Inflammatory macrophage (primary cell): ENCODE measurements at regions not wholly inside any gene's neighbourhood (a gene's known extent, or its start where the extent isn't known, plus 50 kb on each side); places are given as distances from the start of the nearest gene placed in this dataset.

ENCODE experiments used
- DNase-seq, 2 donors: peaks; one replicate each; pipeline ENCODE4 v3.0.0-alpha.2; 2020 to 2022

GRCh38 chr2:191738003-191738402 lies 60.1 kb downstream of the NABP1 start:
- DNase-seq, result no peak

- DNase-seq, result no peak
Observed at GRCh38 chr2:191738667-191739066, 60.7 kb downstream of the NABP1 start.

GRCh38 chr2:191739194-191739593 lies 61.3 kb downstream of the NABP1 start:
- DNase-seq, result no peak

GRCh38 chr2:191740016-191740419 lies 62.1 kb downstream of the NABP1 start:
- DNase-seq, result peak in 1 of 2 donors; percentile 4

- no peak for DNase-seq
Observed at GRCh38 chr2:191740759-191741158, 62.8 kb downstream of the NABP1 start.

GRCh38 chr2:191746346-191747169 lies 68.6 kb downstream of the NABP1 start:
- DNase-seq, result no peak

GRCh38 chr2:191747170-191747530 lies 69.2 kb downstream of the NABP1 start:
- no peak for DNase-seq

GRCh38 chr2:191748059-191748461 lies 70.1 kb downstream of the NABP1 start:
- DNase-seq, result no peak

GRCh38 chr2:191748528-191749180 lies 70.7 kb downstream of the NABP1 start:
- DNase-seq, result no peak

GRCh38 chr2:191749181-191749540 lies 71.2 kb downstream of the NABP1 start:
- DNase-seq, result no peak

- no peak for DNase-seq
Observed at GRCh38 chr2:191754103-191754502, 76.2 kb downstream of the NABP1 start.

GRCh38 chr2:191756761-191757160 lies 78.8 kb downstream of the NABP1 start:
- no peak for DNase-seq

- peak in 1 of 2 donors; percentile 3 for DNase-seq
Observed at GRCh38 chr2:191757208-191757607, 79.3 kb downstream of the NABP1 start.

- DNase-seq, result peak; percentile 75 to 78
Observed at GRCh38 chr2:191758518-191759507, 80.9 kb downstream of the NABP1 start.

GRCh38 chr2:191759680-191760079 lies 81.7 kb downstream of the NABP1 start:
- no peak for DNase-seq

GRCh38 chr2:191760655-191761262 lies 82.8 kb downstream of the NABP1 start:
- no peak for DNase-seq

- peak; percentile 58 to 61 for DNase-seq
Observed at GRCh38 chr2:191773136-191773535, 73.8 kb downstream of the CAVIN2 start.

- no peak for DNase-seq
Observed at GRCh38 chr2:191777351-191777750, 69.5 kb downstream of the CAVIN2 start.

- DNase-seq, result no peak
Observed at GRCh38 chr2:191778041-191778440, 68.8 kb downstream of the CAVIN2 start.

GRCh38 chr2:191782351-191782750 lies 64.5 kb downstream of the CAVIN2 start:
- no peak for DNase-seq

GRCh38 chr2:191783416-191783815 lies 63.5 kb downstream of the CAVIN2 start:
- DNase-seq, result peak in 1 of 2 donors; percentile 19
